ENCODE measurements at regions not wholly inside any gene's neighbourhood (a gene's known extent, or its start where the extent isn't known, plus 50 kb on each side); places are given as distances from the start of the nearest gene placed in this dataset.

DNA sequence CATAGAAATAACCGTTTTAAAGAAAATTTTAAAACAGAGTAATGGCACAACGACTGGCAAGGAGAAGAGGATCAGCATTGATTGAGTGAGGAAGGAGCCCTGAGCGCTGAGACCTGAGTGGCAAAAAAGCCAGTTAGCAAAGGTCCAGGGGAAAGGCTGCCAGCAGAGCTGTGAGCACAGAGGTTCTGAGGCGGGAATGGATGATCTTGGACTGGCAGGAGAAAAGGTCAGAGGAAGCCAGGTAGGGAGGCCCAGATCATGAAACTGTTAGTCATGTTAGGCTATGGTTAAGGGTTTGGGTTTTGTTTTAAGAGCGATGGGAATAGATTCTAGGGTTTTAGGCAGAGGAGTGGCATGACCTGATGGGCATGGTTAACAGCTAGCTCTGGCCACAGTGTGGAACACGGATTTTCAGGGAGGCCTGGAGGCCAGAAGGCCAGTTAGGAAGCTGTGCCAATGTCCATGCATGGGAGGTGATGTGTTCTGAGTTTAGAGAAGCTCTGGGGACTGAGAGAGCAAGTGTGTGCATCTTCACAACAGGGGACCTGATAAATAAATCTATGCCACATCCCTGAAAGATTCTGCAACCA, 57.7 kb upstream of the GALNT10 start:
- Histone ChIP-seq H3K4me1 (no peaks in the 10 kb centered on the region), H3K4me3 (no peak overlapping the region), H3K9me3 (no peaks in the 10 kb centered on the region), H3K27me3 (ENCODE audit: low read depth) (peaks cover 37% of the 10 kb centered on the region), H3K36me3 (replicated peaks) (no peaks in the 10 kb centered on the region)
- DNase-seq (ENCODE audit: low spot score in 2 of 2) = no peak
- in situ Hi-C loops (cut with MboI; ENCODE audit: low sequenced_read_pairs) = no loop called here

DNA sequence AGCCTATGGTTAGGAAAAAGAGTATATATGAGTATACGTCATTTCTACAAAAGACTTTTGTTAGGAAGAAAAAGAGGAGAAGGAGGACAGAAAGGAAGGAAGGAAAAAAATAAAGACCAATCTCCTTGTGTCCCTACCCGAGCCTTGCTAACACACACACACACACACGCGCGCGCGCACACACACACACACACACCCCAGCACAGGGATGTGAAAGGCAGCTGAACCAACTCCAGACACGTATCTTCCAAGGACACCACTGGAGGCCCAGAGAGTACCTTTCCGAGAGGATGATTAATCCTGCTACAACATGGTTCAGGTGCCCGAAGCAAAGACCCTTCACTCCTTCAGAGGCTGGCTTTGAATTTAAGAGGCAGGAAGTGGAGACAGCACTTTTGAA, 56.9 kb upstream of the GALNT10 start:
- Histone ChIP-seq H3K27me3 (ENCODE audit: low read depth) (peaks cover 37% of the 10 kb centered on the region), H3K4me3 (no peak overlapping the region), H3K36me3 (replicated peaks) (no peaks in the 10 kb centered on the region), H3K9me3 (no peaks in the 10 kb centered on the region), H3K4me1 (no peaks in the 10 kb centered on the region)
- in situ Hi-C loops (cut with MboI; ENCODE audit: low sequenced_read_pairs) = no loop called here
- DNase-seq (ENCODE audit: low spot score in 2 of 2) = peak in 1 of 2 experiments; percentile 24

DNA sequence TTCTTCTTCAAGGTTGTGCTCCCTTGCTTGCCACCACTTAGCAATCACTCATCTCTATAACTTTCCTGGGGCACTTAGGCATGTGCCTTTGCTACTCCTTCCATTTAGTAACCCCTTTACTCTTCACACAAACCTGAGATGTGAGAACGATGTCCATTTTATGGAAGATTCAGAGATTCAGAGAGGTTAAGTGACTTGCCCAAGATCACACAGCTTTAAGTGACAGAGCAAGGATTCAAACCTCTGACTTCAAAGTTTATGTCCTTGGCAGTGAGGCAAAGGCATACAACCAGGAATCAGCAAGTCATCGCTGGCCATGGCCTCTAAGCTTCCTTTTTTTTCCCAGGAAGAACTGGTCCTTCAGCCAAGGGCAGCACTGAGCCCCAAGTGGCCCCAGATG, 56.0 kb upstream of the GALNT10 start:
- Histone ChIP-seq H3K36me3 (replicated peaks) (no peaks in the 10 kb centered on the region), H3K4me3 (no peak overlapping the region), H3K4me1 (no peaks in the 10 kb centered on the region), H3K9me3 (no peaks in the 10 kb centered on the region), H3K27me3 (ENCODE audit: low read depth) (peaks cover 36% of the 10 kb centered on the region)
- DNase-seq (ENCODE audit: low spot score in 2 of 2) = no peak
- in situ Hi-C loops (cut with MboI; ENCODE audit: low sequenced_read_pairs) = no loop called here

DNA sequence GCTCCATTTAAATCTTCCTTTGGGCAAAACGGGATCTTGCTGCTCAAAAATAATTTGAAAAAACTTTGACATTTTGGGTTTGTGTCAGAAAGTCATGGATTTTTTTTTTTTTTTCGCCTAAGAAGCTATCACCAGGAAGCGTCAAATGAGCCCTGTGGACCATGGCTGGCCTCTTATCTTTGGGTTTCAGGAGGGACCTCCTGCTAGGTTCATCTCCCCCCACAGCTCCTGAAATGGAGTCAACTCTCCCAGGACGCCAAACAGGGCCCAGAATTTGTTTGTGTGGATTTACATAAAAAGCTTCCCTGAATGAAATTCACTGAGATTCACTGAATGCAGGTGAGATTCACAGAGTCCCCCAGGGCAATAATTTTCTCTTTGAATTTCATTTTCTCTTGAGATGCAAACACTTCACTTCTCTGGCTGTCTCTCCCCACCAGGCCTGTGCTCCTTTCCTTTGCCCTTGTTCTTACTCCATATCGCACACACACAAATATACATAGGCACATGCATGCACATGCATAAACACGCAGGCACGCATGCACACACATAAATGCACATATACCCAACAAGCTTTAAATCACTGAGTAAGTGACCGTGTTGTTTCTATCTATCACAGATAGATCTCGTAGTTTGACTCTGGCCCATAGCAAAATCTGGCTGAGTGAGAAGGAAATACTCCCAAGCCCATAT, 55.3 kb upstream of the GALNT10 start:
- H3K9me3 ChIP-seq = no peaks in the 10 kb centered on the region
- DNase-seq (ENCODE audit: low spot score in 2 of 2) = no peak

DNA sequence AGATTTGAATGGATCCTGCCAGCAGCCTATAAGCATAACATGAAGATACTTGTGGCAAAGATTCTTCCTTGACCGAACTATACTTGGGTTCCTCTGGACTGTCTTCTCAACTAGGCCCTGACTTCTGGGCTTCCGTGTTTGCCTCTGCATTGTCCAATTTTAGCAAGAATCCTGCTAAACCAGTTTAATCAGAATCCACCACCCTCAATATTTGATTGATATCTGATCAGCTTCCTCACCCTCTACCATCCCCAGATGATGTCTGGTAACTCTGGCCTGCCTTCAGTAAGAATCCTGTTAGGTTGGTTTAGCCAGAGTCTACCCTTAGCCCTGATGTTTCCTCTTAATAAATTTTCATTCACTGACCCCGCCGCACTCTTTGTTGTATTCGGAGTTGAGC, 54.4 kb upstream of the GALNT10 start:
- Histone ChIP-seq H3K27me3 (ENCODE audit: low read depth) (peaks cover 31% of the 10 kb centered on the region), H3K9me3 (no peaks in the 10 kb centered on the region), H3K4me1 (no peaks in the 10 kb centered on the region), H3K4me3 (no peak overlapping the region), H3K36me3 (replicated peaks) (no peaks in the 10 kb centered on the region)
- no peak for DNase-seq (ENCODE audit: low spot score in 2 of 2)
- in situ Hi-C loops (cut with MboI; ENCODE audit: low sequenced_read_pairs) = no loop called here

More for the DNA sequence above, 55.3 kb upstream of the GALNT10 start:
- H3K36me3 ChIP-seq (replicated peaks) = no peaks in the 10 kb centered on the region
- no peaks in the 10 kb centered on the region for H3K4me1 ChIP-seq
- no peak overlapping the region for H3K4me3 ChIP-seq
- in situ Hi-C loops (cut with MboI; ENCODE audit: low sequenced_read_pairs) = no loop called here
- H3K27me3 ChIP-seq (ENCODE audit: low read depth) = peaks cover 34% of the 10 kb centered on the region

DNA sequence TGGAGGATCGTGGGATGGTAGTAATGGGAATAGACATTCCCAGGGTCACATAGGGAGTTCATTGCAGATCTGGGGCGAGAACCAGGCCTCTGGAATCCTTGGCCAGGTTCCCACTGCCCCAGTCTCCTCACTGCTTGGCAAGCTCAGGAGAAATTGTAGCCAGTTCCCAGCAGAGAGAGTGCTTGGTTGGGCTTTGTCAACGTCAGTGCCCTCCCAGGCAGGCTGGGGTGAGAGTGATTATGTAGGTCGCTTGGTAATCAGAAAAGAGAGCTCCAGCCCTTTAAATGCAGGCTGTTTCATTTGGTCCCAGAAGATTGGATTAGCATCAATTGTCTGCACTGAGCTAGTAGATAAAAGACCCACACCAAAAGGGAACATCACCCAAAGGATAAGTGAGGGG, 51.8 kb upstream of the GALNT10 start:
- in situ Hi-C loops (cut with MboI; ENCODE audit: low sequenced_read_pairs) = no loop called here
- peaks cover 12% of the 10 kb centered on the region for H3K27me3 ChIP-seq (ENCODE audit: low read depth)
- no peak overlapping the region for H3K4me3 ChIP-seq
- H3K4me1 ChIP-seq = no peaks in the 10 kb centered on the region
- no peak for DNase-seq (ENCODE audit: low spot score in 2 of 2)
- H3K9me3 ChIP-seq = no peaks in the 10 kb centered on the region
- H3K36me3 ChIP-seq (replicated peaks) = no peaks in the 10 kb centered on the region

DNA sequence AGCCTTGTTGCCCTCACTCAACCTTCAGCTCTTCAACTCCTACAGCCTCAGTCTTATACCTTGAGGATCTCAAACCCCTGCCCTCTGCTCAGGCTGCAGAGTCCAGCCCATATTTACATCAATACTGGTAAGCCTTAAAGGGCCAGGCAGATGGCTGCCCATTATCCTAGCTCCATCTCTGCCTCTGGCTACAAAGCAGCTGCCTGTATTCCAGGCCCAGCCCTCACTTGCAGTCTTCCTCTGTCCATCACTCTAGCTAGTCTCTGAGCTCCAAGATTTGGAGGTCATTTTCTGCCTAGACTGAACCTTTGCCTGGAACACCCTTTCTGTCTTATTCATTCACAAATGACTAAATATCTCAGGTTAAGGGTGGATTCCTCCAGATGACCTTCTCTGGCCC, 50.2 kb upstream of the GALNT10 start:
- no peaks in the 10 kb centered on the region for H3K4me1 ChIP-seq
- in situ Hi-C loops (cut with MboI; ENCODE audit: low sequenced_read_pairs) = no loop called here
- H3K36me3 ChIP-seq (replicated peaks) = no peaks in the 10 kb centered on the region
- H3K27me3 ChIP-seq (ENCODE audit: low read depth) = peaks cover 12% of the 10 kb centered on the region; the same call in 1 of the 2 replicates
- no peaks in the 10 kb centered on the region for H3K9me3 ChIP-seq
- no peak for DNase-seq (ENCODE audit: low spot score in 2 of 2)
- no peak overlapping the region for H3K4me3 ChIP-seq

Measured in HAP-1 (cell line).